WTC11 (cell line): ENCODE measurements at regions not wholly inside any gene's neighbourhood (a gene's known extent, or its start where the extent isn't known, plus 50 kb on each side); places are given as distances from the start of the nearest gene placed in this dataset.

Source experiments
- ATAC-seq: fragments of 200-7000 bp; cut with Tn5 transposase; 2 replicates; pipeline ENCODE4 v1.10.0; 2021; ENCODE audit warnings: mild to moderate bottlenecking, moderate library complexity
- CTCF ChIA-PET: fragments of 300-600 bp; sonication (Branson Sonifier 250); formaldehyde crosslinking; loops from one replicate; lab custom pipeline; 2021; ENCODE audit warnings: antibody characterized with exemption; lab: Charles Lee
- POLR2A ChIA-PET: fragments of 350-600 bp; sonication (Branson Sonifier 250); formaldehyde crosslinking; loops from one replicate; lab custom pipeline; 2021; ENCODE audit warnings: antibody characterized with exemption; lab: Charles Lee
- DNase-seq: peaks from one replicate; pipeline ENCODE4 v3.0.0; 2021; ENCODE audit warnings: low spot score
- H3K27ac Mint-ChIP-seq: 2 replicates; pipeline ENCODE4 v1.8.0; 2021; ENCODE audit warnings: mixed read lengths
- H3K27me3 Mint-ChIP-seq: 2 replicates; pipeline ENCODE4 v1.8.0; 2021; ENCODE audit warnings: low read depth, mild to moderate bottlenecking, moderate library complexity, mixed read lengths
- H3K36me3 Mint-ChIP-seq: 2 replicates; pipeline ENCODE4 v1.8.0; 2021; ENCODE audit warnings: mixed read lengths
- H3K4me1 Mint-ChIP-seq: 2 replicates; pipeline ENCODE4 v1.8.0; 2022; ENCODE audit warnings: mixed read lengths
- H3K4me3 Mint-ChIP-seq: 2 replicates; pipeline ENCODE4 v1.8.0; 2021; ENCODE audit warnings: mild to moderate bottlenecking, moderate library complexity, mixed read lengths
- H3K9me3 Mint-ChIP-seq: 2 replicates; pipeline ENCODE4 v1.8.0; 2021; ENCODE audit warnings: mixed read lengths
- CREB1 ChIP-seq: sonication (generic); formaldehyde crosslinking; IDR thresholded peaks from 2 replicates; pipeline ENCODE4 v1.8.0; 2023; ENCODE audit warnings: mild to moderate bottlenecking, missing genetic modification reagents
- FOXP1 ChIP-seq: sonication (generic); formaldehyde crosslinking; IDR thresholded peaks from 2 replicates; pipeline ENCODE4 v1.8.0; 2022; ENCODE audit warnings: missing genetic modification reagents, mild to moderate bottlenecking, moderate library complexity, borderline replicate concordance
- GTF2I ChIP-seq: fragments of 250-450 bp; sonication (Bioruptor Pico); conservative IDR thresholded peaks from 2 replicates; pipeline ENCODE4 v1.4.0; 2021; ENCODE audit warnings: mild to moderate bottlenecking
- NR1H2 ChIP-seq: sonication (generic); formaldehyde crosslinking; IDR thresholded peaks from 2 replicates; pipeline ENCODE4 v1.9.0; 2021; ENCODE audit warnings: mild to moderate bottlenecking, moderate library complexity, missing genetic modification reagents
- NR3C1 ChIP-seq: sonication (generic); formaldehyde crosslinking; conservative IDR thresholded peaks from 2 replicates; pipeline ENCODE4 v1.8.1; 2023; ENCODE audit warnings: low read depth, mild to moderate bottlenecking, missing genetic modification reagents
- PREB ChIP-seq: sonication (generic); formaldehyde crosslinking; IDR thresholded peaks from 2 replicates; pipeline ENCODE4 v1.8.1; 2022; ENCODE audit warnings: mild to moderate bottlenecking, missing genetic modification reagents, moderate library complexity, borderline replicate concordance
- STAT6 ChIP-seq: sonication (generic); formaldehyde crosslinking; conservative IDR thresholded peaks from 2 replicates; pipeline ENCODE4 v1.8.1; 2023; ENCODE audit warnings: mild to moderate bottlenecking, low read depth, missing genetic modification reagents, moderate library complexity
- TEAD4 ChIP-seq: sonication (generic); formaldehyde crosslinking; IDR thresholded peaks from 2 replicates; pipeline ENCODE4 v1.8.0; 2022; ENCODE audit warnings: mild to moderate bottlenecking, missing genetic modification reagents
- ZBTB21 ChIP-seq: sonication (generic); formaldehyde crosslinking; IDR thresholded peaks from 2 replicates; pipeline ENCODE4 v1.8.1; 2023; ENCODE audit warnings: mild to moderate bottlenecking, missing genetic modification reagents, borderline replicate concordance
- ZBTB43 ChIP-seq: sonication (generic); formaldehyde crosslinking; IDR thresholded peaks from 2 replicates; pipeline ENCODE4 v1.8.1; 2023; ENCODE audit warnings: mild to moderate bottlenecking, missing genetic modification reagents
- ZNF138 ChIP-seq: sonication (generic); formaldehyde crosslinking; conservative IDR thresholded peaks from 2 replicates; pipeline ENCODE4 v1.8.1; 2022; ENCODE audit warnings: mild to moderate bottlenecking, moderate library complexity, missing genetic modification reagents
- ZNF219 ChIP-seq: sonication (generic); formaldehyde crosslinking; IDR thresholded peaks from 2 replicates; pipeline ENCODE4 v1.8.0; 2023; ENCODE audit warnings: missing genetic modification reagents, mild to moderate bottlenecking, borderline replicate concordance
- ZNF263 ChIP-seq: sonication (generic); formaldehyde crosslinking; IDR thresholded peaks from 2 replicates; pipeline ENCODE4 v1.8.1; 2022; ENCODE audit warnings: low read depth, mild to moderate bottlenecking, moderate library complexity, missing genetic modification reagents
- ZNF512 ChIP-seq: sonication (generic); formaldehyde crosslinking; IDR thresholded peaks from 2 replicates; pipeline ENCODE4 v1.8.1; 2022; ENCODE audit warnings: missing genetic modification reagents, borderline replicate concordance

- TF ChIP-seq NR1H2 (CRISPR knock-in tag) (no peak), PREB (CRISPR knock-in tag) (no peak)
Observed at GRCh38 chr5:74403771-74404170, 236.8 kb downstream of the ENC1 start (continued).

- ATAC-seq: no peak
Observed at GRCh38 chr5:74402553-74402952, 238.0 kb downstream of the ENC1 start.

More at GRCh38 chr5:74402553-74402952, 238.0 kb downstream of the ENC1 start:
- POLR2A ChIA-PET: no interaction called here
- peaks cover 9% of the 10 kb centered on the region for H3K9me3 Mint-ChIP-seq
- peaks cover 8% of the 10 kb centered on the region for H3K27me3 Mint-ChIP-seq
- no peak for DNase-seq
- 0 out of 2 replicates have a peak, but pooled peaks cover 3% of the 10 kb centered on the region for H3K36me3 Mint-ChIP-seq
- CTCF ChIA-PET: no interaction called here
- TF ChIP-seq ZNF512 (no peak), ZBTB21 (no peak), CREB1 (CRISPR knock-in tag) (no peak), PREB (CRISPR knock-in tag) (no peak), NR3C1 (CRISPR knock-in tag) (no peak), ZNF138 (CRISPR knock-in tag) (no peak), ZBTB43 (CRISPR knock-in tag) (no peak), TEAD4 (CRISPR knock-in tag) (no peak), ZNF219 (CRISPR knock-in tag) (no peak), ZNF263 (CRISPR knock-in tag) (no peak), GTF2I (CRISPR knock-in tag) (no peak), STAT6 (no peak), FOXP1 (no peak)
- no peak overlapping the region for H3K27ac Mint-ChIP-seq
- H3K4me3 Mint-ChIP-seq: no peak overlapping the region
- H3K4me1 Mint-ChIP-seq: no peaks in the 10 kb centered on the region
